ENCODE measurements at regions not wholly inside any gene's neighbourhood (a gene's known extent, or its start where the extent isn't known, plus 50 kb on each side); places are given as distances from the start of the nearest gene placed in this dataset.

DNA sequence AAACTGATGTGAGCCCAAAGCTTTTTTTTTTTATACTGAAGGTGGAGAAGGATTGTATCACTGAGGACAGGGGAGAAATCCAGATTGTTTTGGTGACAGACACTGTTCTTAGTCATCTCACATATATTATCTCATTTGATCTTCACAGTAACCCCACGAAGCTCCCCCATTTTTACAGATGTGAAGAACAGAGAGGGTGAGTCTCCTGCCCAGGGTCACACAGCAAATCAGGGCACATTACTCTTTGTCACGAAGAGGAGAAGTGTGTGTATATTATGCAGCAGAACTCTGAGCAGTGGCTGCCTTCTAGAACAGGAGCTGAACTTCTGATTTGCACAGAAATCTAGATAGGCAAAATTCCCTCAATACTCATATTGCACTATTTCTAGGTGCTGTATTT lies 504.3 kb downstream of the XYLT1 start:
- POLR2A ChIA-PET (ENCODE audit: unreplicated experiment) = no interaction called here
- BruUV-seq (replicated peaks) = no TSS peak
- WGBS, 2 experiments (ENCODE audit: extremely low coverage in 2 of 2, insufficient read length in 1 of 2) = no CpG with 5 or more reads among the region's 2 CpGs

More for the DNA sequence above, 504.3 kb downstream of the XYLT1 start:
- H2BK120ac ChIP-seq (ENCODE audit: low read depth, low read length) = no peak overlapping the region
- H3K4me1 ChIP-seq (ENCODE audit: control insufficient read depth, insufficient read depth, low read length) = no peaks in the 10 kb centered on the region
- H3K79me1 ChIP-seq (ENCODE audit: low read depth in 1 of 2, low read length in 2 of 2) = no peaks in the 10 kb centered on the region
- no peak overlapping the region for H3K23ac ChIP-seq (ENCODE audit: low read depth, low read length)
- H3K27ac ChIP-seq (ENCODE audit: insufficient read depth, low read length) = no peak overlapping the region
- ATAC-seq (ENCODE audit: low read depth) (no peak), DNase-seq (no peak)
- no peak overlapping the region for H3K14ac ChIP-seq (replicated peaks; ENCODE audit: low read depth, low read length)
- H3K4me2 ChIP-seq (ENCODE audit: low read depth, low read length) = no peak overlapping the region
- no peaks in the 10 kb centered on the region for H3K9me1 ChIP-seq (ENCODE audit: insufficient read depth, low read length)
- H3K56ac ChIP-seq (ENCODE audit: extremely low read depth, insufficient read depth, low read length) = no peak overlapping the region
- no peak overlapping the region for H4K8ac ChIP-seq (ENCODE audit: low read depth in 2 of 2, low read length in 2 of 2)
- H2AFZ ChIP-seq (replicated peaks; ENCODE audit: low read length, poor library complexity) = no peak overlapping the region
- H3K36me3 ChIP-seq (ENCODE audit: control insufficient read depth, insufficient read depth, low read length) = no peaks in the 10 kb centered on the region
- no peak overlapping the region for H3K4me3 ChIP-seq (ENCODE audit: insufficient read depth, low read depth, low read length)
- no peak overlapping the region for H2BK15ac ChIP-seq (ENCODE audit: low read depth, low read length)
- H3K27me3 ChIP-seq (ENCODE audit: control insufficient read depth, insufficient read depth, low read length) = no peaks in the 10 kb centered on the region
- TF ChIP-seq MAZ (IDR thresholded peaks at IDR 0.05; ENCODE audit: borderline replicate concordance, low read depth, low read length) = no peak
- TF ChIP-seq, protein P1, sequence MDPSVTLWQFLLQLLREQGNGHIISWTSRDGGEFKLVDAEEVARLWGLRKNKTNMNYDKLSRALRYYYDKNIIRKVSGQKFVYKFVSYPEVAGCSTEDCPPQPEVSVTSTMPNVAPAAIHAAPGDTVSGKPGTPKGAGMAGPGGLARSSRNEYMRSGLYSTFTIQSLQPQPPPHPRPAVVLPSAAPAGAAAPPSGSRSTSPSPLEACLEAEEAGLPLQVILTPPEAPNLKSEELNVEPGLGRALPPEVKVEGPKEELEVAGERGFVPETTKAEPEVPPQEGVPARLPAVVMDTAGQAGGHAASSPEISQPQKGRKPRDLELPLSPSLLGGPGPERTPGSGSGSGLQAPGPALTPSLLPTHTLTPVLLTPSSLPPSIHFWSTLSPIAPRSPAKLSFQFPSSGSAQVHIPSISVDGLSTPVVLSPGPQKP (IDR thresholded peaks at IDR 0.05; ENCODE audit: borderline replicate concordance, low read depth, low read length) = no peak
- no peak for TF ChIP-seq MXI1 (IDR thresholded peaks at IDR 0.05; ENCODE audit: borderline replicate concordance, low read depth, low read length)
- TF ChIP-seq BHLHE40 (IDR thresholded peaks at IDR 0.05; ENCODE audit: low read depth, low read length) = no peak
- TF ChIP-seq POLR2A (IDR thresholded peaks at IDR 0.05; ENCODE audit: low read depth, low read length) = no peak
- TF ChIP-seq, protein P2, sequence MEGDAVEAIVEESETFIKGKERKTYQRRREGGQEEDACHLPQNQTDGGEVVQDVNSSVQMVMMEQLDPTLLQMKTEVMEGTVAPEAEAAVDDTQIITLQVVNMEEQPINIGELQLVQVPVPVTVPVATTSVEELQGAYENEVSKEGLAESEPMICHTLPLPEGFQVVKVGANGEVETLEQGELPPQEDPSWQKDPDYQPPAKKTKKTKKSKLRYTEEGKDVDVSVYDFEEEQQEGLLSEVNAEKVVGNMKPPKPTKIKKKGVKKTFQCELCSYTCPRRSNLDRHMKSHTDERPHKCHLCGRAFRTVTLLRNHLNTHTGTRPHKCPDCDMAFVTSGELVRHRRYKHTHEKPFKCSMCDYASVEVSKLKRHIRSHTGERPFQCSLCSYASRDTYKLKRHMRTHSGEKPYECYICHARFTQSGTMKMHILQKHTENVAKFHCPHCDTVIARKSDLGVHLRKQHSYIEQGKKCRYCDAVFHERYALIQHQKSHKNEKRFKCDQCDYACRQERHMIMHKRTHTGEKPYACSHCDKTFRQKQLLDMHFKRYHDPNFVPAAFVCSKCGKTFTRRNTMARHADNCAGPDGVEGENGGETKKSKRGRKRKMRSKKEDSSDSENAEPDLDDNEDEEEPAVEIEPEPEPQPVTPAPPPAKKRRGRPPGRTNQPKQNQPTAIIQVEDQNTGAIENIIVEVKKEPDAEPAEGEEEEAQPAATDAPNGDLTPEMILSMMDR (conservative IDR thresholded peaks at IDR 0.05; ENCODE audit: low read depth, low read length) = no peak
- TF ChIP-seq, protein P3, sequence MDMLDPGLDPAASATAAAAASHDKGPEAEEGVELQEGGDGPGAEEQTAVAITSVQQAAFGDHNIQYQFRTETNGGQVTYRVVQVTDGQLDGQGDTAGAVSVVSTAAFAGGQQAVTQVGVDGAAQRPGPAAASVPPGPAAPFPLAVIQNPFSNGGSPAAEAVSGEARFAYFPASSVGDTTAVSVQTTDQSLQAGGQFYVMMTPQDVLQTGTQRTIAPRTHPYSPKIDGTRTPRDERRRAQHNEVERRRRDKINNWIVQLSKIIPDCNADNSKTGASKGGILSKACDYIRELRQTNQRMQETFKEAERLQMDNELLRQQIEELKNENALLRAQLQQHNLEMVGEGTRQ (IDR thresholded peaks at IDR 0.05; ENCODE audit: low read depth, low read length) = no peak
- CTCF ChIA-PET = no interaction called here
- H2BK5ac ChIP-seq (ENCODE audit: low read depth, low read length, poor library complexity, severe bottlenecking) = no peak overlapping the region
- no peak overlapping the region for H4K91ac ChIP-seq (ENCODE audit: insufficient read depth, low read depth, low read length)
- no peak overlapping the region for H3K18ac ChIP-seq (ENCODE audit: low read depth, low read length)
- H3K9me3 ChIP-seq (ENCODE audit: control insufficient read depth, insufficient read depth, low read length) = peaks cover 6% of the 10 kb centered on the region; the same call in 1 of the 2 replicates
- H4K5ac ChIP-seq (ENCODE audit: low read depth, low read length) = no peak overlapping the region
- no peak overlapping the region for H2BK20ac ChIP-seq (ENCODE audit: low read depth, low read length)
- no peaks in the 10 kb centered on the region for H4K20me1 ChIP-seq (ENCODE audit: insufficient read depth, low read length)
- H3K4ac ChIP-seq (ENCODE audit: low read depth, low read length) = no peak overlapping the region
- intact Hi-C loops (cut with micrococcal nuclease) = no loop called here
- no peak overlapping the region for H2AK9ac ChIP-seq (replicated peaks; ENCODE audit: low read depth, low read length, poor library complexity)
- no peak overlapping the region for H3K9ac ChIP-seq (ENCODE audit: low read depth, low read length)
- dilution Hi-C loops (cut with HindIII; ENCODE audit: low sequenced_read_pairs, unreplicated experiment) = no loop called here
- H2AK5ac ChIP-seq (ENCODE audit: low read depth, low read length) = no peak overlapping the region
- in situ Hi-C loops (cut with MboI; ENCODE audit: low sequenced_read_pairs) = no loop called here
